ENCODE measurements at regions not wholly inside any gene's neighbourhood (a gene's known extent, or its start where the extent isn't known, plus 50 kb on each side); places are given as distances from the start of the nearest gene placed in this dataset.

DNA sequence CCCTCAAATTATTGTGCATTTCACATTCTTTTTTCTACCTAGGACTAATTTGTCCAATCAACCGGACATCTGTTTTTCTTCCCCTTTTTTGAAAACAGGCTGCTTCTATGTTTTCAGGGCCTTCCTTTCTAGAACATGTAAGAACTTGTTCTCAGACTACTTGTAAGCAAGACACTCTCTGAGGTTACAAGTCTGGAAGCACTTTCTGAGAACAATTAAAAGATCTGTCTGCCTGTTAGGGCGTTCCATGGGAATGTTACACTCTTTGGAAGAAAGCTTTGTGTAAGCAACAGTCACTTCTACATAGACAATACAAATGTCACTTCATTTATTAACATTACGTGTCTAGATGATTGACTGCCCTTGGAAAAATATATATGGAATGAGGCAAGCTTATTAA, 50.9 kb upstream of the HSPB3 start:
- Histone ChIP-seq H3K4me1 (no peaks in the 10 kb centered on the region), H3K9me3 (no peaks in the 10 kb centered on the region), H3K27me3 (no peaks in the 10 kb centered on the region), H3K36me3 (no peaks in the 10 kb centered on the region), H3K4me3 (no peak overlapping the region), H3K27ac (no peak overlapping the region)
- intact Hi-C loops (cut with DNase I; ENCODE audit: low total_unique reads) (no loop called here), in situ Hi-C loops (cut with MboI; ENCODE audit: low pct_ligation_motif_present in 1 of 4, low pct_unique_long_range_greater_than_20kb in 1 of 4, low sequenced_read_pairs in 3 of 4) (loop anchor here in 1 of 4 donors (25.0 kb wide), 1 partner anchor 142 kb away; no protein-coding TSS in a partner anchor)
- DNase-seq, result no peak
- TF ChIP-seq EP300 (IDR thresholded peaks at IDR 0.05; ENCODE audit: low read depth), result no peak
- WGBS, 2 donors (ENCODE audit: low coverage in 1 of 2), result 68% methylated on average over 3 of the region's 3 CpGs

DNA sequence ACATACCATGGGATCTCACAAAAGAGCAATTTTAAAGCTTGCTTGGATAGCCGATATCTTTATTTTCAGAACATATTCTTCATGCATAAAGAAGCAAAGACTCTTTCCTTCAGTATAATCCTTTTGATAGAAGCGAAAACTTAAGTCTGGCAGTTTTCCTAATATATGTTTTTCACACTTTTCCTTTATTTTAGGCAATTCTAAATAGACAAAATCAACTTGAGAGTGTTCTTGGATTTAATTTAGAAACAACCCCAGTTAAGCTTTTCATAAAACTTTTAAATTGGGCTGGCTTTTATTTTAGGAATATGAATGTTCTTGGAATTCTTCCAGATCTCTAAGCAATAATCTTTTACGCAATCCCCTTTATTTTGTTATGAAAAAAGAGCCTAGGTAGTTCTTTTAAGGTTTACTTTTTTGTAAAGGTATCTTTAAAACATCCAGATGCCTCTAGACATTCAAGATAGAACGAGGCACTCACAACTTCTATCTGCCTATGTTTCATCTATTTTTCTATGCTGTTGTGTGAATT, 51.5 kb upstream of the HSPB3 start:
- intact Hi-C loops (cut with DNase I; ENCODE audit: low total_unique reads), result no loop called here
- no peaks in the 10 kb centered on the region for H3K9me3 ChIP-seq
- no peak overlapping the region for H3K4me3 ChIP-seq
- H3K36me3 ChIP-seq, result no peaks in the 10 kb centered on the region
- H3K4me1 ChIP-seq, result no peaks in the 10 kb centered on the region
- TF ChIP-seq POLR2AphosphoS5 (IDR thresholded peaks at IDR 0.05) (no peak), EP300 (IDR thresholded peaks at IDR 0.05; ENCODE audit: low read depth) (no peak), POLR2A (IDR thresholded peaks at IDR 0.05) (no peak)
- TF ChIP-seq, protein P1, sequence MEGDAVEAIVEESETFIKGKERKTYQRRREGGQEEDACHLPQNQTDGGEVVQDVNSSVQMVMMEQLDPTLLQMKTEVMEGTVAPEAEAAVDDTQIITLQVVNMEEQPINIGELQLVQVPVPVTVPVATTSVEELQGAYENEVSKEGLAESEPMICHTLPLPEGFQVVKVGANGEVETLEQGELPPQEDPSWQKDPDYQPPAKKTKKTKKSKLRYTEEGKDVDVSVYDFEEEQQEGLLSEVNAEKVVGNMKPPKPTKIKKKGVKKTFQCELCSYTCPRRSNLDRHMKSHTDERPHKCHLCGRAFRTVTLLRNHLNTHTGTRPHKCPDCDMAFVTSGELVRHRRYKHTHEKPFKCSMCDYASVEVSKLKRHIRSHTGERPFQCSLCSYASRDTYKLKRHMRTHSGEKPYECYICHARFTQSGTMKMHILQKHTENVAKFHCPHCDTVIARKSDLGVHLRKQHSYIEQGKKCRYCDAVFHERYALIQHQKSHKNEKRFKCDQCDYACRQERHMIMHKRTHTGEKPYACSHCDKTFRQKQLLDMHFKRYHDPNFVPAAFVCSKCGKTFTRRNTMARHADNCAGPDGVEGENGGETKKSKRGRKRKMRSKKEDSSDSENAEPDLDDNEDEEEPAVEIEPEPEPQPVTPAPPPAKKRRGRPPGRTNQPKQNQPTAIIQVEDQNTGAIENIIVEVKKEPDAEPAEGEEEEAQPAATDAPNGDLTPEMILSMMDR (IDR thresholded peaks at IDR 0.05), result no peak
- 73 to 85% methylated on average over 4 of the region's 4 CpGs for WGBS, 2 donors (ENCODE audit: low coverage in 1 of 2)
- H3K27me3 ChIP-seq, result no peaks in the 10 kb centered on the region
- H3K27ac ChIP-seq, result no peak overlapping the region
- DNase-seq, result no peak
- in situ Hi-C loops (cut with MboI; ENCODE audit: low pct_ligation_motif_present in 1 of 4, low pct_unique_long_range_greater_than_20kb in 1 of 4, low sequenced_read_pairs in 3 of 4), result loop anchor here in 1 of 4 donors (25.0 kb wide), 1 partner anchor 142 kb away; no protein-coding TSS in a partner anchor

DNA sequence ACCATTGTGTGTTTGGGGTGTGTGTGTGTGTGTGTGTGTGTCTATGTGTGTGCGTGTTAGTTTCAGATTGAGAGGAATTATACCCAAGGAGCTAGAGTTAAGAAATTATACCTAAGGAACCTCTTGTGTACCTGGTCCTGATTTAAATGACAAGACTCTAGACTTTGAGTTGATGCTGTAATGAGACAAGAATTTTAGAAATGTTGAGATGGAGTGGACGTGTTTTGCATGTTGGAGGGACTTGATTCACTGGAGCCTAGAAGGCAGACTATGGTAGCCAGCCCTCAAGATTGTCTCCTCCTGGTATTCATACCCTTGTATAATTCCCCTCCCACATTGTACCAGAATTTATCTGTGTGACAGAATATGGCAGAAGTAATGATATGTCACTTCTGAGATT, 52.4 kb upstream of the HSPB3 start:
- TF ChIP-seq POLR2A (IDR thresholded peaks at IDR 0.05) (no peak), EP300 (IDR thresholded peaks at IDR 0.05; ENCODE audit: low read depth) (no peak), POLR2AphosphoS5 (IDR thresholded peaks at IDR 0.05) (no peak)
- TF ChIP-seq, protein P1 (IDR thresholded peaks at IDR 0.05), result no peak
- DNase-seq, result no peak
- H3K27ac ChIP-seq, result no peak overlapping the region
- WGBS, 2 donors (ENCODE audit: low coverage in 1 of 2), result 83 to 92% methylated on average over 2 of the region's 2 CpGs
- no peaks in the 10 kb centered on the region for H3K36me3 ChIP-seq
- in situ Hi-C loops (cut with MboI; ENCODE audit: low pct_ligation_motif_present in 1 of 4, low pct_unique_long_range_greater_than_20kb in 1 of 4, low sequenced_read_pairs in 3 of 4), result loop anchor here in 1 of 4 donors (25.0 kb wide), 1 partner anchor 141 kb away; no protein-coding TSS in a partner anchor
- H3K9me3 ChIP-seq, result no peaks in the 10 kb centered on the region
- no peaks in the 10 kb centered on the region for H3K4me1 ChIP-seq
- H3K27me3 ChIP-seq, result no peaks in the 10 kb centered on the region
- no peak overlapping the region for H3K4me3 ChIP-seq
- intact Hi-C loops (cut with DNase I; ENCODE audit: low total_unique reads), result no loop called here

DNA sequence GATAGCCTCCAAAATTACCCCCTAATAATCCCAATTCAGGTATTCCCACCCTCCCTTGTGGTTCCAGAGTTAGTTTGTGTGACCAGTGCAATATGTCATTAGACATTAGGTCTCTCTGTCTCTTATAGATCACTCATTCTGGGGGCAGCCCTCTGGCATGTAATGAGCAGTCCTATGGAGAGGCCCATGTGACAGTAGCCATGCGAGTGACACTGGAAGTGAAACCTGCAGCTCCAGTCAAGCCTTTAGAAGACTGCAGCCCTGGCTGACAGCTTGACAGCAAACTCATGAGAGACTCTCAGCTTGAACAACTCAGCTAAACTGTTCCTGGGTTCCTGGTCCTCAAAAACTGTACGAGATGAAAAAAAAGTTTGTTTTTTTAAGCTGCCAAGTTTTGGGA, 54.0 kb upstream of the HSPB3 start:
- no peak for DNase-seq
- 38 to 42% methylated on average over 2 of the region's 2 CpGs for WGBS, 2 donors (ENCODE audit: low coverage in 1 of 2)

More for the DNA sequence above, 54.0 kb upstream of the HSPB3 start:
- TF ChIP-seq POLR2A (IDR thresholded peaks at IDR 0.05) (no peak), POLR2AphosphoS5 (IDR thresholded peaks at IDR 0.05) (no peak), EP300 (IDR thresholded peaks at IDR 0.05; ENCODE audit: low read depth) (no peak)
- TF ChIP-seq, protein P1 (IDR thresholded peaks at IDR 0.05), result no peak
- Histone ChIP-seq H3K4me1 (no peaks in the 10 kb centered on the region), H3K36me3 (no peaks in the 10 kb centered on the region), H3K27me3 (no peaks in the 10 kb centered on the region), H3K9me3 (no peaks in the 10 kb centered on the region), H3K4me3 (no peak overlapping the region), H3K27ac (no peak overlapping the region)
- in situ Hi-C loops (cut with MboI; ENCODE audit: low pct_ligation_motif_present in 1 of 4, low pct_unique_long_range_greater_than_20kb in 1 of 4, low sequenced_read_pairs in 3 of 4), result loop anchor here in 1 of 4 donors (25.0 kb wide), 1 partner anchor 139 kb away; no protein-coding TSS in a partner anchor
- intact Hi-C loops (cut with DNase I; ENCODE audit: low total_unique reads), result no loop called here
